HG03045 (cell line): ENCODE measurements at regions not wholly inside any gene's neighbourhood (a gene's known extent, or its start where the extent isn't known, plus 50 kb on each side); places are given as distances from the start of the nearest gene placed in this dataset.
"Not testable (repeated sequence)": the region's sequence is repeated elsewhere in the genome, so short reads cannot be mapped to it uniquely, and the experiment has no call there.

ENCODE experiments used
- ATAC-seq: cut with Tn5 transposase; IDR thresholded peaks from one replicate; pipeline ENCODE4 v1.9.1; 2021; ENCODE audit warnings: mild to moderate bottlenecking, moderate library complexity; ENCODE audit not compliant: unreplicated experiment

- ATAC-seq = no peak
Measured at GRCh38 chr7:49099587-49100326, 175.4 kb downstream of the CDC14C start.

- not testable (repeated sequence) for ATAC-seq
Measured at GRCh38 chr7:49100908-49101740, 176.8 kb downstream of the CDC14C start.

GRCh38 chr7:49102411-49102810 is 178.1 kb downstream of the CDC14C start:
- no peak for ATAC-seq

- ATAC-seq = no peak
Measured at GRCh38 chr7:49111706-49112105, 187.4 kb downstream of the CDC14C start.

GRCh38 chr7:49112222-49112621 is 187.9 kb downstream of the CDC14C start:
- no peak for ATAC-seq

- no peak for ATAC-seq
Measured at GRCh38 chr7:49112647-49113046, 188.3 kb downstream of the CDC14C start.

GRCh38 chr7:49119706-49120105 is 195.4 kb downstream of the CDC14C start:
- no peak for ATAC-seq

- no peak for ATAC-seq
Measured at GRCh38 chr7:49125246-49125645, 200.9 kb downstream of the CDC14C start.

GRCh38 chr7:49127359-49127913 is 203.1 kb downstream of the CDC14C start:
- no peak for ATAC-seq

- ATAC-seq = no peak
Measured at GRCh38 chr7:49137978-49138377, 213.6 kb downstream of the CDC14C start.

GRCh38 chr7:49150486-49150885 is 226.1 kb downstream of the CDC14C start:
- no peak for ATAC-seq

- no peak for ATAC-seq
Measured at GRCh38 chr7:49151146-49151545, 226.8 kb downstream of the CDC14C start.

- no peak for ATAC-seq
Measured at GRCh38 chr7:49158321-49158720, 234.0 kb downstream of the CDC14C start.

- ATAC-seq = no peak
Measured at GRCh38 chr7:49159536-49159935, 235.2 kb downstream of the CDC14C start.

GRCh38 chr7:49166441-49166840 is 242.1 kb downstream of the CDC14C start:
- no peak for ATAC-seq

GRCh38 chr7:49172639-49173038 is 248.3 kb downstream of the CDC14C start:
- no peak for ATAC-seq

- ATAC-seq = no peak
Measured at GRCh38 chr7:49174396-49174795, 250.0 kb downstream of the CDC14C start.

GRCh38 chr7:49187543-49188268 is 263.4 kb downstream of the CDC14C start:
- ATAC-seq = no peak

GRCh38 chr7:49228426-49229098 is 304.2 kb downstream of the CDC14C start:
- no peak for ATAC-seq

GRCh38 chr7:49229246-49229645 is 304.9 kb downstream of the CDC14C start:
- no peak for ATAC-seq

- no peak for ATAC-seq
Measured at GRCh38 chr7:49243521-49243920, 319.2 kb downstream of the CDC14C start.
